Right lobe of liver (tissue), 4 donors: ENCODE measurements at regions not wholly inside any gene's neighbourhood (a gene's known extent, or its start where the extent isn't known, plus 50 kb on each side); places are given as distances from the start of the nearest gene placed in this dataset.
"Not testable (repeated sequence)": the region's sequence is repeated elsewhere in the genome, so short reads cannot be mapped to it uniquely, and the experiment has no call there.

Source experiments
- CTCF ChIP-seq, 4 donors: fragments of 200-600 bp in 3 of 4; fragments of 450-650 bp in 1 of 4; IDR thresholded peaks; one replicate each; pipeline versions ENCODE4 v1.5.1 to v1.8.0; 2016 to 2022; ENCODE audit warnings: antibody characterized with exemption in 4 of 4, mild to moderate bottlenecking in 2 of 4
- POLR2A ChIP-seq: fragments of 450-650 bp; IDR thresholded peaks from one replicate; pipeline ENCODE4 v1.6.1; 2017; ENCODE audit warnings: antibody characterized with exemption, mild to moderate bottlenecking
- donor health status: DM: no; HTN: no; CAD: no.
- donor health status: DM: no; HTN: no; CAD: no.
- donor health status: DM: no; HTN: yes; CAD: no.

DNA sequence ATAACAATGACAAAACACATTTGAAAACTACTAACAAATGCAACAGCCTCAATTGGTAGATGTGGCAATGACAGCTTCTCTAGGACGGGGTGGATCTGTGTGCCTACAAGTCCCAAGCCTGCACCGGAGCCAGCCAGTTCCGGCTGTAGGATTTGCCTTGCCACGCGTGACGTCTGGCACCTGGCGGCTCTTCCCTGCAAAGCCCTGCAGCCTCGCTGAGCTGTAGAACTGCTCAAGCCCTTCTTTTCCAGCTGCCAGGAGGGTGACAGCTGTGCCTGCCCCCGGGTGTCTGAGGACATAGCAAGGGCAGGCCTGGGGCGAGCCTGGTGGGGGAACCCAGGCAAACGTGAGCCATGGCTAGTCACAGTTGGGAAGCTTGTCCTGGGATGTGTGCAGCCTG is 4388.0 kb upstream of the TPTE start:
- not testable (repeated sequence) for TF ChIP-seq CTCF (IDR thresholded peaks at IDR 0.05); POLR2A
